ENCODE measurements at regions not wholly inside any gene's neighbourhood (a gene's known extent, or its start where the extent isn't known, plus 50 kb on each side); places are given as distances from the start of the nearest gene placed in this dataset.
"Not testable (repeated sequence)": the region's sequence is repeated elsewhere in the genome, so short reads cannot be mapped to it uniquely, and the experiment has no call there.

DNA sequence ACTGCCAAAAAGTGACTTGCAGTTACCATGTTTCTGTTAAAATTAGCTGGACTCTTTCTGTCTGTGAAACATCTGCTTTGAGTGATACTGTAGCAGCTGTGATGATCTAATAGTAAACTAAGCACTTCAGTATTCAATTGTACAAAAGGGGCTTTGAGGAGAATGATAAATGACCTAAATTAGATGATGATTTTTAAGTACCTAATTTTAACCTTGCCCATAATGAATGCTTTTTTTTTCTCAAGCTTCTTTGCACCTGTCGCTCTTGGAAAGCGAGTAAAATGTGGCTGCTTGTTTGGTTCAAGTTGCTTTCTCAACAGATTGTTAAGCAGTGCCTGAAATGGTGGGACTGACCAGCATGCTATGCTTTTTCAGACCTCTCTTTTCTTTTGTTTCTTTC lies 752.3 kb downstream of the EPHA3 start:
- H3K27ac Mint-ChIP-seq, result no peak overlapping the region
- H3K9me3 Mint-ChIP-seq, result no peaks in the 10 kb centered on the region
- H3K4me3 Mint-ChIP-seq, result no peak overlapping the region
- H3K27me3 Mint-ChIP-seq, result no peaks in the 10 kb centered on the region
- ATAC-seq (replicated peaks) (no peak), DNase-seq (no peak)
- no peaks in the 10 kb centered on the region for H3K4me1 Mint-ChIP-seq
- no peaks in the 10 kb centered on the region for H3K36me3 Mint-ChIP-seq

DNA sequence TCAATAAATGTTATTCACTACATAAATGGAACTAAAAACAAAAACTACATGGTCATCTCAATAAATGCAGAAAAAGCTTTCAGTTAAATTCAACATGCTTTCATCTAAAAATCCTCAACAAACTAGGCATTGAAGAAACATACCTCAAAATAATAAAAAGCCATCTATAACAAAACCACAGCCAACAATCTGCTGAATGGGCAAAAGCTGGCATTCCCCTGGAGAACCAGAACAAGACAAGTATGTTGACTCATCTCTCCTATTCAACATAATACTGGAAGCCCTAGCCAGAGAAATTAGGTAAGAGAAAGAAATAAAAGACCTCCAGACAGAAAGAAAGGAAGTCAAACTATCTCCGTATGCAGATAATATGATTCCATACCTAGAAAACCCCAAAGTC lies 759.9 kb downstream of the EPHA3 start:
- DNase-seq (no peak), ATAC-seq (replicated peaks) (no peak)
- Mint-ChIP-seq H3K27me3 (no peaks in the 10 kb centered on the region), H3K4me3 (no peak overlapping the region), H3K27ac (no peak overlapping the region), H3K36me3 (no peaks in the 10 kb centered on the region), H3K9me3 (peaks cover 0 to 3% of the 10 kb centered on the region in 2 donors), H3K4me1 (no peaks in the 10 kb centered on the region)

DNA sequence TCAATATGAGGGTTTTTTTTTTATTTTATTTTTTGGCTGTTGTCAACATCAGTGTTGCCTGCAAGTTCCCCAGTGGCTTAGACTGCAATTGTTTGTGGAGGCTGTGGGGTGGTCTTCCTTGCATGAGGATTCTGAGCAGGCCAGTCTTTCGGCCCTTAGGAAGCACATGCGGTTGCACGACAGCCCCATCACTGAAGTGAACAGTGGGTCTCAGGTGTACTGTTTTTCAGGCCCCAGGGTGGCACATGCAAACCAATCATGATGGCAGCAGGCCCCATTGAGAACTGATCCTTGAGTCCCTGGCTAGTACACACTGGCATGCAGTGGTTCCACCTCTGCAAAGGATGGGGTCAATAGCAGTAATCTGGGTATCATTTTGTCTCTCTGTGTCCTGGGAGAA lies 768.7 kb downstream of the EPHA3 start:
- H3K9me3 Mint-ChIP-seq, result peaks cover 9% of the 10 kb centered on the region in 2 donors
- no peak overlapping the region for H3K4me3 Mint-ChIP-seq
- ATAC-seq (replicated peaks) (no peak), DNase-seq (no peak)
- no peaks in the 10 kb centered on the region for H3K36me3 Mint-ChIP-seq
- no peaks in the 10 kb centered on the region for H3K27me3 Mint-ChIP-seq
- no peak overlapping the region for H3K27ac Mint-ChIP-seq
- H3K4me1 Mint-ChIP-seq, result no peaks in the 10 kb centered on the region

DNA sequence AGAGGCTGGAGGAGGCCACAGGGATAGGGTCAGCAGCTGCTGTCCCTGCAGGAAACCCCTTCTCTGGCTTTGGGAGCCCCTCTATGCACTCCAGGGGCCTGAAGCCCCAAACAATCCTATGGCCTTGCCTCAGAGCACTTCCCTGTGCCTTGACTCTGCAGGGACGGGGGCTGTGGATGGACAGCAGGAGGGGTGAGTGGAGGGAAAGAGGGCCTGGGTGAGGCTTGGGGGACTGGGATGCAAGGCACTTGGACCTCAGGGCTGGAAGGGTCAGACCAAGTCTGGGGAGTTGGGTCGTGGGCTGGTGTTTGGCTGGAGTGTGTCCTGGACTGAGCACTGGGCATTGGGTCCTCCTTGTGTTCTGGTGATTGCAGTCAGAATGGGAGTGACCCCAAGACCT lies 769.8 kb downstream of the EPHA3 start:
- no peak for DNase-seq
- Mint-ChIP-seq H3K36me3 (no peaks in the 10 kb centered on the region), H3K9me3 (peaks cover 9% of the 10 kb centered on the region in 2 donors), H3K27me3 (no peaks in the 10 kb centered on the region), H3K4me3 (no peak overlapping the region), H3K27ac (no peak overlapping the region), H3K4me1 (no peaks in the 10 kb centered on the region)
- no peak for ATAC-seq (replicated peaks)

DNA sequence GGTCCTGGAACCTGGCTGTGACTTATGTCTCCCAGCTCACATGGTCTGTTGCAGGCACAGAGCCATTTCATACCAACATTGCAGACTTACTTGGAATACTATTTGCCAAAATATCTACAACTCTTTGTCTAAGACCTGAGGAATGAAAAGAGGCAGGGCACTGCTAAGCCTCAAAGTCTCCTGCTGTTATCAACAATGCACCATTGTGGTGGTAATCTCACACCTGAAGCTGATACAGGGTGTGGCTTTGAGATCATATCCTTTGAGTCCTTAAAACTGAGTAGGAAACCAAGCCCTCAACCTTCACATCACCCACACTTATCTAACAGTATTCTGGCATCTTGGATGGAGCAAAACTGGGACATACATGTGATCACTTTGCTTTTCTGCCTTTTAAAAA lies 782.0 kb downstream of the EPHA3 start:
- Mint-ChIP-seq H3K4me3 (no peak overlapping the region), H3K9me3 (peaks cover 3 to 6% of the 10 kb centered on the region in 2 donors), H3K4me1 (no peaks in the 10 kb centered on the region), H3K27me3 (no peaks in the 10 kb centered on the region), H3K36me3 (no peaks in the 10 kb centered on the region), H3K27ac (no peak overlapping the region)
- no peak for DNase-seq
- no peak for ATAC-seq (replicated peaks)

DNA sequence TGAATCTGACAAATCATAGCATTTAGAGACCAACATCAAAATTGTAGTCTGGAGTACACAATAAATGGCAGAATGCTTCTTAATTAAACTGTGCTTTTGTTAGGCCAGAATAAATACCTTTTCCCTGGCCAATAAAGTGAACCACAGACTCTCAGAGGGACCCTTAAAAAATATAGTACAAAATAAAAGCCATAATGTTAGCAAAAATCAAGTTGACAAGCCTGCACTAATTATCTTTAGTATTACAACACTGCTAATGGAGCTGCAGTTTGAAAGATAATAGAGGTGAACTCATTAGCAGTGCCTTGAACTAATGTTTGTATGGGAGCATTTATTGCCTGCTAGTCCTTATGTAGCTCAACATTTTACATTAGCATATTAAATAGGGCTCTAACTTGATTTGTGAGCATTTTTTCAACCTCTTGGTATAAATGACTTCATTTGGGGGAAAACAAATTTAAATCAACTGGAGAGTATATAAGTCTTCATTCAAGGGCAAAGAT lies 801.3 kb downstream of the EPHA3 start:
- Mint-ChIP-seq H3K9me3 (peaks cover 6 to 9% of the 10 kb centered on the region in 2 donors), H3K27me3 (no peaks in the 10 kb centered on the region), H3K27ac (no peak overlapping the region), H3K4me3 (no peak overlapping the region), H3K4me1 (no peaks in the 10 kb centered on the region), H3K36me3 (no peaks in the 10 kb centered on the region)
- DNase-seq, result no peak
- ATAC-seq (replicated peaks), result no peak

DNA sequence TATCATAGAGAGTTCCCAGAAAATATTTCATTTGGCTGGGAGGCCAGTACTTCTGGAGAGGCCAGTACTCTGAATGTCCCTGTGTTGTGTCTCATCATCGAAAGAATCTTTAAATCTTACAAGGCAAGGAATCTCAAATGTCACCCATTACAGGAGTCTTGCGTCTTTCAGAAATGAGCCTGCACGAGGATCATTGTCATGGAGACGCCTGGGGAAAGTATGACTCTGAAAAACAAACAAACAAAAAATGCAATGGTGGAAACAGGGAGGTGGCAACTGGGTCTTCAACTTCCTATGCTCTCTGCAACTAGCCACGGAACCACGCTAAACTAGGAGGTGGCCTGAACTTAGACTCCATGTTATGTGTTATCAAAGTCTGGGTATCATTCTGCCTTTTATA lies 804.6 kb downstream of the EPHA3 start:
- no peak overlapping the region for H3K27ac Mint-ChIP-seq
- DNase-seq (no peak), ATAC-seq (replicated peaks) (no peak)
- H3K4me1 Mint-ChIP-seq, result no peaks in the 10 kb centered on the region
- H3K9me3 Mint-ChIP-seq, result peaks cover 3 to 4% of the 10 kb centered on the region in 2 donors
- H3K27me3 Mint-ChIP-seq, result no peaks in the 10 kb centered on the region
- H3K36me3 Mint-ChIP-seq, result no peaks in the 10 kb centered on the region
- no peak overlapping the region for H3K4me3 Mint-ChIP-seq

DNA sequence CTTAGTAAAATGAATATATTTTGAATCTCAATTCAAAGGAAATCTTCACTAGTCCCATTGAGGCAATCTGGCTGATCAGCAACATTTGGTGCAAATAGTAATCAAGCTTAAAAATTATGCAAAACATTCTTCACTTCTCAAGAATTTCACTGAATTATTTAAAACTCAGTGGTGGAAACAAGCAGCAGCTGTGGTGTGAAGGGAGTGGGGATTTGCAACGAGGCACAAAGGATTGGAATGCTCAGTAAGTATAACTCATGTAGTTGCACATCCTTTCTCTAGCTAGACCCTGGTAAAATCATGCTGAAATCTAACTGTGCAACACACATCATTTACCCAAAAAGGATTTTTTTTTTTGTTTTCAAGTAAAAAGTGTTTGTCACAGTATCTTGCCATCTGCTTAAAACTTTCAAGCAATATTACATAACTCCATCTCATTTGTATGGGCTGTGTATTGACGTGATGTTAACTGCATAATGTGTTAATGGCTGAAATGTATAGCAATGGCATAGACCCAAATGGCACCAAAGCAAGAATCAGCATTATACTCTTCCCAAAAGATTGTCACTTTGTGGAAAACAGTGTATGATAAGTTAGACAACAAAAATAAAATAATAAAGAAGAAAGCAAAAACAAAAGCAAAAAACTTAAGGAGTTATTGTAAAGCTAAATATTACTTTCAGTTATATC lies 816.6 kb downstream of the EPHA3 start:
- ATAC-seq (replicated peaks), result no peak
- H3K4me1 Mint-ChIP-seq, result no peaks in the 10 kb centered on the region
- H3K9me3 Mint-ChIP-seq, result peaks cover 0 to 3% of the 10 kb centered on the region in 2 donors
- H3K27me3 Mint-ChIP-seq, result no peaks in the 10 kb centered on the region
- no peaks in the 10 kb centered on the region for H3K36me3 Mint-ChIP-seq
- DNase-seq, result no peak
- H3K4me3 Mint-ChIP-seq, result no peak overlapping the region
- H3K27ac Mint-ChIP-seq, result no peak overlapping the region

DNA sequence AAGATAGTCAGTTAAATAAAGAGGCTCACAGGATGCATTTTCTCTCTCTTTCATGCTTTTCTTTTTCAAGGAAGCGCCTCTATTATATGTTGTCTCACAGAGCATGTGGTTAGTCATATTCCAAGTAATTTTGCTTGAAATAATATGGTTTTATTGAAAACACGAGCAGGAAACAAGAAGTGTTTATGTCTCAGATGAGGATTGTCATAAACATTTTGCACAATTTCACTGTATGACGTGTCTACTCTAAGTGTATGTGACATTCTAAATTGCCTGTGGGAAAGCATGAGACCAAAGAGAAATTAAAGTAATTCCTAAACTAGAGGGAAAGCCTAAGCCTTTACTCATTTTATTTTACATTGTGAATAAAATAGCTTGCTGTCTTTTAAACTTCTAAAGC lies 818.6 kb downstream of the EPHA3 start:
- H3K4me1 Mint-ChIP-seq, result no peaks in the 10 kb centered on the region
- no peak overlapping the region for H3K27ac Mint-ChIP-seq
- H3K9me3 Mint-ChIP-seq, result peaks cover 0 to 3% of the 10 kb centered on the region in 2 donors
- DNase-seq (no peak), ATAC-seq (replicated peaks) (no peak)
- no peak overlapping the region for H3K4me3 Mint-ChIP-seq
- H3K36me3 Mint-ChIP-seq, result no peaks in the 10 kb centered on the region
- H3K27me3 Mint-ChIP-seq, result no peaks in the 10 kb centered on the region

DNA sequence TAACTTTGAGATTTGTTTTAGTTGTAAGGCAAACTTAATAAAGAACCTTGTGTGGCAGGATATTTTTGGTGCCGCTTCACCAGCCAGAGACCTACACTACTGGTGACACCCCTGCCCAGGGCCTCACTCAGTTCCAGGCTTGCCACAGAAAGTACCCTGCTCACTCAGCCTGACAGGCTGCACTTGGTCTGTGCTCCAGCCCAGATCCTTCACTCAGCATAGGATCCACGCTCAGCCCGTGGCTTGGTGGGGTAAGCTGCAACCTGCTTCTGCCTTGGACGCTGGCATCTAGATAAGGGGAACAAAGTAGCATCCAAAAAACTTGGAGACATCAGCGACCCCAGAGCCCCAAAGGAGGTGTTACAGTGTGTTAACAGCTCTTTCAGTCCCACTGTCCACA lies 825.5 kb downstream of the EPHA3 start:
- Mint-ChIP-seq H3K36me3 (no peaks in the 10 kb centered on the region), H3K27ac (no peak overlapping the region), H3K4me3 (no peak overlapping the region), H3K9me3 (peaks cover 4 to 7% of the 10 kb centered on the region in 2 donors), H3K4me1 (no peaks in the 10 kb centered on the region), H3K27me3 (no peaks in the 10 kb centered on the region)
- DNase-seq (no peak), ATAC-seq (replicated peaks) (no peak)

DNA sequence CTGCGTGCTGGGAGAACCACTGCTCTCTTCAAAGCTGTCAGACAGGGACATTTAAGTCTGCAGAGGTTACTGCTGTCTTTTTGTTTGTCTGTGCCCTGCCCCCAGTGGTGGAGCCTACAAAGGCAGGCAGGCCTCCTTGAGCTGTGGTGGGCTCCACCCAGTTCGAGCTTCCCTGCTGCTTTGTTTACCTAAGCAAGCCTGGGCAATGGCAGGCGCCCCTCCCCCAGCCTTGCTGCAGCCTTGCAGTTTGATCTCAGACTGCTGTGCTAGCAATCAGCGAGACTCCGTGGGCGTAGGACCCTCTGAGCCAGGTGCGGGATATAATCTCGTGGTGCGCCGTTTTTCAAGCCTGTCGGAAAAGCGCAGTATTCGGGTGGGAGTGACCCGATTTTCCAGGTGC lies 837.0 kb downstream of the EPHA3 start:
- not testable (repeated sequence) for H3K27me3 Mint-ChIP-seq; ATAC-seq (replicated peaks); DNase-seq; H3K36me3 Mint-ChIP-seq; H3K9me3 Mint-ChIP-seq; H3K4me1 Mint-ChIP-seq; H3K27ac Mint-ChIP-seq; H3K4me3 Mint-ChIP-seq

DNA sequence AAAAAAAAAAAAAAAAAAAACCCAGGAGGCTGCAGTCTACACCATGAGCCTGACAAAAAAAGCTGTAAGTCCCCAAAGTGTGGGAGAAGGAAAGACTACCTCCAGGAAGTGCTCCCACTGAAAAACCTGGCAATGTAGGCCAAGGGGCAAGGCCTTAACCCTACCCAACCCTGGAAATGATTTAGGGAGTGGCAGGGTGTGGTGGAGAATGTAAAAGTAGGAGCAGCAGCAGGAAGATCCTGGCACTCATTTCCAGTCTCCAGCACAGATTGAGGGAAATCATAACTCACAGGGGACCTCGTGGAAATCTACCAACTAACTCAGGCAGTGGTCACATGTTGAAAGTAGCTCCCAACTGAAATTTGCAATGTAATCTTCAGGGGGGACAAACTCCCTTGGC lies 839.5 kb downstream of the EPHA3 start:
- DNase-seq (no peak), ATAC-seq (replicated peaks) (no peak)
- H3K27ac Mint-ChIP-seq, result no peak overlapping the region
- H3K9me3 Mint-ChIP-seq, result peaks cover 5 to 9% of the 10 kb centered on the region in 2 donors
- no peaks in the 10 kb centered on the region for H3K36me3 Mint-ChIP-seq
- H3K4me1 Mint-ChIP-seq, result no peaks in the 10 kb centered on the region
- H3K4me3 Mint-ChIP-seq, result no peak overlapping the region
- H3K27me3 Mint-ChIP-seq, result no peaks in the 10 kb centered on the region

DNA sequence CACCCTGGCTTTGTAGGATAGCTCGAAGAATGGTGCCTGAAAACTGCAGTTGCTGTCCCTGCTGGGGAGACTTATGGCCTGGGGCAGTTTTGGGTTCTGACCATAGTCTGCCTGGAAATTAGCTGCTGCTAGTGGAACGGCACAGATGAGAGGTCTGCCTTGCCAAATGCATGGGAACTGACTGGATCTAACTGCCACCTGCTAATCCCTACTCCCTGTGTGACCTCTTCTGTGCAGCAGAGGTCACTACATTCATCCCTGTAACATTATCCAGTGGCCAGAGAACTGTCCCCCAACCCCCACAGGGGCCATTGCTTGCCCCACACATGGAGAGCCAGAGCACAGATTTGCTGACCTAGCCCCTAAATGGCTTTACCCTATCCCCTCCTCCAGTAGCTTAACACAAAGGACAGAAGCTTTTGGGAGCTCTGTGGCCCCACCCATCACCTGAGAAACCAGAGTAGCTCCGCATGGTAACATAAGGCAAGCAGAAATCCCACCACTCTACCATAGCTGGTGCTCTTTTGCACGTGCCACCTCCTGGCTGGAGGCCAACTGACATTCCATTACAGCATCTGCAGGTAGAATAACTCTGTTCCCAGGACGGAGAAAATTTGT lies 840.0 kb downstream of the EPHA3 start:
- no peak for DNase-seq
- ATAC-seq (replicated peaks), result no peak
- H3K4me1 Mint-ChIP-seq, result no peaks in the 10 kb centered on the region
- H3K27me3 Mint-ChIP-seq, result no peaks in the 10 kb centered on the region
- H3K9me3 Mint-ChIP-seq, result peaks cover 0 to 4% of the 10 kb centered on the region in 2 donors
- H3K4me3 Mint-ChIP-seq, result no peak overlapping the region
- H3K27ac Mint-ChIP-seq, result no peak overlapping the region
- no peaks in the 10 kb centered on the region for H3K36me3 Mint-ChIP-seq

DNA sequence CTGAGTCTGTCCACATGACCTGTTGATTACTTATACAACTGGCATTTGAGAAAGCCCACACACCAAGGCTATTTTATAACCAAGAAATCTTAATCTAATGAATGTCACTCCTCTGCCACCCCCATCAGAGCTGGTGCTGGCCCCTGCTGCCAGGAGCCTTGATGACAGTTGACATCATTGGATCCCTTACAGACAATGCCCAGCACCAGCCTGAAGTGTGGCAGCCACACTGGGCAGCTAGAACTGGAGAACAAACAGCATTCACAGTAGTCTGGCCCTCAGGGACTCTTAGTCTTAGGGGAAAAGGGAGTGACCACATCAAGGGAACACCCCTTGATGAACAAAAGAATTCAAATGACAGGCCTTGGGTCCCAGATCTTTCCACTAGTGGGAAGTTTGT lies 840.6 kb downstream of the EPHA3 start:
- Mint-ChIP-seq H3K36me3 (no peaks in the 10 kb centered on the region), H3K27me3 (no peaks in the 10 kb centered on the region), H3K27ac (no peak overlapping the region), H3K4me3 (no peak overlapping the region), H3K4me1 (no peaks in the 10 kb centered on the region), H3K9me3 (peaks cover 0 to 4% of the 10 kb centered on the region in 2 donors)
- no peak for ATAC-seq (replicated peaks)
- DNase-seq, result no peak

DNA sequence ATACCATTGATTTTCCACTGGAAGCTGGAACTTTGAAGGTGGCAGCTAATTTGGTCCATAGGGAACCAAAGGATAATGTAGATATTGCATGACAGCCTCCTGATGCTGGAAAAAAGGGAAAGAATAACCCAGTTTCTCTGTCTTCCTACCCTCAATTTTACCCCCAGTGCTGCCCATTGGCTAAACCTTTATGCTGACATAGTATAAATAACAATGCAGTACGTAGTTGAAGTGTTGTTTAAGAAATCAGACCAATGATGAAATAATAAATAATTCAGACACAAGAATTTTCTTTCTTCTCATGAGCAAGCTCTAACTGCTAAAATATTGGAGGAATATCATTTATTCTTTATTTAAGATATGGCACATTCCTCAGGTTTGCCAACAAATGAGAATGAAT lies 843.4 kb downstream of the EPHA3 start:
- no peaks in the 10 kb centered on the region for H3K27me3 Mint-ChIP-seq
- H3K36me3 Mint-ChIP-seq, result no peaks in the 10 kb centered on the region
- DNase-seq, result no peak
- H3K4me3 Mint-ChIP-seq, result no peak overlapping the region
- no peak for ATAC-seq (replicated peaks)
- H3K27ac Mint-ChIP-seq, result no peak overlapping the region
- H3K4me1 Mint-ChIP-seq, result no peaks in the 10 kb centered on the region
- peaks cover 0 to 4% of the 10 kb centered on the region in 2 donors for H3K9me3 Mint-ChIP-seq

Measured in stimulated activated naive B cell treated with anti-CD40 and anti-IgM and Interleukin-4, amounts not matched to agents 10 μg/mL and 1 μg/mL and 100 μg/mL, for 72 hours (primary cell).